Panc1 (cell line): ENCODE measurements at regions not wholly inside any gene's neighbourhood (a gene's known extent, or its start where the extent isn't known, plus 50 kb on each side); places are given as distances from the start of the nearest gene placed in this dataset.

Experiments
- TCF7L2 ChIP-seq: IDR thresholded peaks from 2 replicates; pipeline ENCODE4 v1.6.1; 2011; ENCODE audit warnings: mild to moderate bottlenecking, low read depth, low read length, inconsistent platforms
- TF ChIP-seq, protein P1 (sequence below): fragments of 450-650 bp; IDR thresholded peaks from 2 replicates; pipeline ENCODE4 v1.5.1; 2017; ENCODE audit warnings: mild to moderate bottlenecking
- TF ChIP-seq, protein P2 (sequence below), 2 experiments: IDR thresholded peaks; 2 replicates each; pipeline ENCODE4 v1.6.1; 2011 to 2012; ENCODE audit warnings: low read depth in 2 of 2, control low read depth in 1 of 2, low read length in 1 of 2, mild to moderate bottlenecking in 1 of 2, moderate library complexity in 1 of 2; ENCODE audit not compliant: insufficient read depth in 1 of 2

- TF ChIP-seq, protein P1, sequence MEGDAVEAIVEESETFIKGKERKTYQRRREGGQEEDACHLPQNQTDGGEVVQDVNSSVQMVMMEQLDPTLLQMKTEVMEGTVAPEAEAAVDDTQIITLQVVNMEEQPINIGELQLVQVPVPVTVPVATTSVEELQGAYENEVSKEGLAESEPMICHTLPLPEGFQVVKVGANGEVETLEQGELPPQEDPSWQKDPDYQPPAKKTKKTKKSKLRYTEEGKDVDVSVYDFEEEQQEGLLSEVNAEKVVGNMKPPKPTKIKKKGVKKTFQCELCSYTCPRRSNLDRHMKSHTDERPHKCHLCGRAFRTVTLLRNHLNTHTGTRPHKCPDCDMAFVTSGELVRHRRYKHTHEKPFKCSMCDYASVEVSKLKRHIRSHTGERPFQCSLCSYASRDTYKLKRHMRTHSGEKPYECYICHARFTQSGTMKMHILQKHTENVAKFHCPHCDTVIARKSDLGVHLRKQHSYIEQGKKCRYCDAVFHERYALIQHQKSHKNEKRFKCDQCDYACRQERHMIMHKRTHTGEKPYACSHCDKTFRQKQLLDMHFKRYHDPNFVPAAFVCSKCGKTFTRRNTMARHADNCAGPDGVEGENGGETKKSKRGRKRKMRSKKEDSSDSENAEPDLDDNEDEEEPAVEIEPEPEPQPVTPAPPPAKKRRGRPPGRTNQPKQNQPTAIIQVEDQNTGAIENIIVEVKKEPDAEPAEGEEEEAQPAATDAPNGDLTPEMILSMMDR, result no peak
- TF ChIP-seq, protein P2, sequence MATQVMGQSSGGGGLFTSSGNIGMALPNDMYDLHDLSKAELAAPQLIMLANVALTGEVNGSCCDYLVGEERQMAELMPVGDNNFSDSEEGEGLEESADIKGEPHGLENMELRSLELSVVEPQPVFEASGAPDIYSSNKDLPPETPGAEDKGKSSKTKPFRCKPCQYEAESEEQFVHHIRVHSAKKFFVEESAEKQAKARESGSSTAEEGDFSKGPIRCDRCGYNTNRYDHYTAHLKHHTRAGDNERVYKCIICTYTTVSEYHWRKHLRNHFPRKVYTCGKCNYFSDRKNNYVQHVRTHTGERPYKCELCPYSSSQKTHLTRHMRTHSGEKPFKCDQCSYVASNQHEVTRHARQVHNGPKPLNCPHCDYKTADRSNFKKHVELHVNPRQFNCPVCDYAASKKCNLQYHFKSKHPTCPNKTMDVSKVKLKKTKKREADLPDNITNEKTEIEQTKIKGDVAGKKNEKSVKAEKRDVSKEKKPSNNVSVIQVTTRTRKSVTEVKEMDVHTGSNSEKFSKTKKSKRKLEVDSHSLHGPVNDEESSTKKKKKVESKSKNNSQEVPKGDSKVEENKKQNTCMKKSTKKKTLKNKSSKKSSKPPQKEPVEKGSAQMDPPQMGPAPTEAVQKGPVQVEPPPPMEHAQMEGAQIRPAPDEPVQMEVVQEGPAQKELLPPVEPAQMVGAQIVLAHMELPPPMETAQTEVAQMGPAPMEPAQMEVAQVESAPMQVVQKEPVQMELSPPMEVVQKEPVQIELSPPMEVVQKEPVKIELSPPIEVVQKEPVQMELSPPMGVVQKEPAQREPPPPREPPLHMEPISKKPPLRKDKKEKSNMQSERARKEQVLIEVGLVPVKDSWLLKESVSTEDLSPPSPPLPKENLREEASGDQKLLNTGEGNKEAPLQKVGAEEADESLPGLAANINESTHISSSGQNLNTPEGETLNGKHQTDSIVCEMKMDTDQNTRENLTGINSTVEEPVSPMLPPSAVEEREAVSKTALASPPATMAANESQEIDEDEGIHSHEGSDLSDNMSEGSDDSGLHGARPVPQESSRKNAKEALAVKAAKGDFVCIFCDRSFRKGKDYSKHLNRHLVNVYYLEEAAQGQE (IDR thresholded peaks at IDR 0.05; ENCODE audit: insufficient read depth in 1 of 2, low read depth in 2 of 2, low read length in 1 of 2), result no peak
- TF ChIP-seq TCF7L2, result no peak
Measured at GRCh38 chr3:135806317-135806716, 159.2 kb upstream of the PPP2R3A start.
